GM10248 (cell line): ENCODE measurements at regions not wholly inside any gene's neighbourhood (a gene's known extent, or its start where the extent isn't known, plus 50 kb on each side); places are given as distances from the start of the nearest gene placed in this dataset.

Experiments
- CTCF ChIA-PET: fragments of 300-600 bp; sonication (Branson Sonifier 250); formaldehyde crosslinking; extraction: SDS; loops from one replicate; lab custom pipeline; 2021; ENCODE audit warnings: antibody characterized with exemption; lab: Yijun Ruan, JAX
- POLR2A ChIA-PET: fragments of 350-650 bp; sonication (Branson Sonifier 250); formaldehyde crosslinking; extraction: SDS; loops from one replicate; lab custom pipeline; 2020; ENCODE audit warnings: antibody characterized with exemption; lab: Yijun Ruan, JAX
- DNase-seq: peaks from one replicate; pipeline ENCODE4 v3.0.0; 2012; ENCODE audit errors: extremely low spot score
- CTCF ChIP-seq: IDR thresholded peaks from 2 replicates; pipeline ENCODE4 v1.5.1; 2012; ENCODE audit warnings: mild to moderate bottlenecking, low read depth; ENCODE audit errors: extremely low read depth, missing control alignments, control extremely low read depth

DNA sequence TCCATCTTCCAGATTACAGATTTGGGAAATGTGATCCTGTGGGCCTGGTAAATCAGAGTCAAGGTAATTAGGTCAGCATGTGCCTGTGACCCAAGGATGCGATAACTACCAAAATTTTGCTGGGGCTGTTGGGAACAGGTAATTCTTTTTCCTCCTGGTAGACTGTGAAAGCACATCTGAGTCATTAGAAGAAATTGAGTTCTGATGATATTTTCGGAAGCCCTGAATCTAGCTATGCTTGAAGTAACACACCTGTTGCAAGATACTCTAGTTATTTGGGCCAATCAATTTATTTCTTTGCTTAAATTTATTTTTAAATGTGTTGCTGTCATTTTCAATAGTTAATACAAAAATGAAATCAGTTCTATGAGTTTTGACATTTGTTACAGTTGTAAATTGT lies 903.6 kb downstream of the RPA4 start:
- no peak for DNase-seq
- ChIA-PET POLR2A (no interaction called here), CTCF (interaction anchor here (1.2 kb wide), 1 partner anchor 59 kb away, joined by 3 read pairs; no protein-coding TSS in a partner anchor)
- TF ChIP-seq CTCF = no peak

GRCh38 chrX:97787849-97788248 lies 904.1 kb downstream of the RPA4 start:
- ChIA-PET CTCF (interaction anchor here (1.2 kb wide), 1 partner anchor 59 kb away, joined by 3 read pairs; no protein-coding TSS in a partner anchor), POLR2A (no interaction called here)
- DNase-seq = no peak
- no peak for TF ChIP-seq CTCF

- ChIA-PET POLR2A (no interaction called here), CTCF (no interaction called here)
- TF ChIP-seq CTCF = no peak
- no peak for DNase-seq
These were observed 907.1 kb downstream of the RPA4 start for GRCh38 chrX:97790850-97791249.

DNA sequence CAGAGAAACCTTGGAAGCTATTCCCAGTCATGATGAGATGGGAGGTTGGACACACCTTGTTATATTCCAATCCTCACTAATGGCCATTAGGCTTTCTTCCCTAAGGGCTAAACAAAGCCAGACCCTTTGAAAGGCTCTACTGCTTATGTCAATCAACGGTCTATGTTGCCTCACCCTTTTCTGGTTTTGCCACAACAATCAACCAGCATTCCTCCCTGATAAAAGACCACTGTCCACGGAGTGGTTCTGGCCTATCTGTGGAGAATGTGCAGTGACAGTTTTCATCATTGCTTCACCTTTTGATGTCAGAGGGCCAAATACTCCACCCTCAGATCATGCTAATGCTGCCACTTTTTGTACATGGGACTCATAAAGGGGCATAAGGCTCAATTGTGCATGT lies 913.4 kb downstream of the RPA4 start:
- TF ChIP-seq CTCF = no peak
- DNase-seq = no peak
- ChIA-PET CTCF (no interaction called here), POLR2A (no interaction called here)

- POLR2A ChIA-PET = no interaction called here
- DNase-seq = no peak
- TF ChIP-seq CTCF = no peak
- CTCF ChIA-PET = no interaction called here
These were observed 922.5 kb downstream of the RPA4 start for GRCh38 chrX:97806238-97806637.

DNA sequence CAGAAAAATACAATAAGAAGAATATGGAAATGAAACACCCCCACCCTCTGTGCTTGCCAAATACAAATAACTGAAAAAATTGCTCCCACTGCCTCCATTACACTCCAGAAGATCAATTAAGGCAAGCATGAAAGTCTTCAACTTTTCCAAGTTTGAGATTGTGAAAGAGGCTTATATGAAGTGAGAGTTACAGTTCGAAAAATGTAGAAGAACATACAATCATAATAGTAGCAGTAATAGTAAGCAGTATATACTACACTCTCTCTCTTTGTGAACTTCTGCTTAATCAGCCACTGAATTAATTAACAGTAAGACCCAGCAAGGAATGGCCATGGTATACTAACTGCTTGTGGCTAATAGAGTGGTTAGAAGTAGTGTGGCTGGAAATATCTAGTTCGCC lies 923.2 kb downstream of the RPA4 start:
- TF ChIP-seq CTCF = no peak
- ChIA-PET POLR2A (no interaction called here), CTCF (no interaction called here)
- DNase-seq = no peak

- ChIA-PET POLR2A (no interaction called here), CTCF (no interaction called here)
- no peak for DNase-seq
- TF ChIP-seq CTCF = no peak
These were observed 936.5 kb downstream of the RPA4 start for GRCh38 chrX:97820170-97820569.
